ENCODE measurements at regions not wholly inside any gene's neighbourhood (a gene's known extent, or its start where the extent isn't known, plus 50 kb on each side); places are given as distances from the start of the nearest gene placed in this dataset.

- ChIA-PET CTCF (no interaction called here), POLR2A (interaction anchor here (1.5 kb wide), 1 partner anchor 19 kb away, joined by 3 read pairs; no protein-coding TSS in a partner anchor)
- no peaks in the 10 kb centered on the region for H3K9me3 Mint-ChIP-seq
- no peak for DNase-seq
- H3K4me3 Mint-ChIP-seq, result no peak overlapping the region
- H3K27me3 Mint-ChIP-seq, result peaks cover 15% of the 10 kb centered on the region
- intact Hi-C loops (cut with micrococcal nuclease), result no loop called here
- H3K4me1 Mint-ChIP-seq (ENCODE audit: low read depth), result no peaks in the 10 kb centered on the region
- no peaks in the 10 kb centered on the region for H3K36me3 Mint-ChIP-seq (ENCODE audit: low read depth)
- TF ChIP-seq CTCF (IDR thresholded peaks at IDR 0.05), result no peak
- no peak for ATAC-seq
- H3K27ac Mint-ChIP-seq, result no peak overlapping the region
These were observed 168.5 kb upstream of the GAS1 start for GRCh38 chr9:87115785-87116184.

- no peak for TF ChIP-seq CTCF (IDR thresholded peaks at IDR 0.05)
- CTCF ChIA-PET, result no interaction called here
- intact Hi-C loops (cut with micrococcal nuclease), result no loop called here
These were observed 169.2 kb upstream of the GAS1 start for GRCh38 chr9:87116492-87116891.

GRCh38 chr9:87118594-87118993 lies 171.3 kb upstream of the GAS1 start:
- peaks cover 6% of the 10 kb centered on the region for H3K4me1 Mint-ChIP-seq (ENCODE audit: low read depth)
- ChIA-PET CTCF (no interaction called here), POLR2A (no interaction called here)
- no peaks in the 10 kb centered on the region for H3K9me3 Mint-ChIP-seq
- H3K27ac Mint-ChIP-seq, result no peak overlapping the region
- H3K27me3 Mint-ChIP-seq, result peaks cover 19% of the 10 kb centered on the region
- no peaks in the 10 kb centered on the region for H3K36me3 Mint-ChIP-seq (ENCODE audit: low read depth)
- no peak for ATAC-seq
- DNase-seq, result no peak
- no peak overlapping the region for H3K4me3 Mint-ChIP-seq
- no peak for TF ChIP-seq CTCF (IDR thresholded peaks at IDR 0.05)
- intact Hi-C loops (cut with micrococcal nuclease), result no loop called here

More at GRCh38 chr9:87116492-87116891, 169.2 kb upstream of the GAS1 start:
- Mint-ChIP-seq H3K4me1 (ENCODE audit: low read depth) (no peaks in the 10 kb centered on the region), H3K4me3 (no peak overlapping the region), H3K9me3 (no peaks in the 10 kb centered on the region), H3K36me3 (ENCODE audit: low read depth) (no peaks in the 10 kb centered on the region), H3K27me3 (peaks cover 15% of the 10 kb centered on the region), H3K27ac (no peak overlapping the region)
- ATAC-seq (no peak), DNase-seq (no peak)
- POLR2A ChIA-PET, result interaction anchor here (1.5 kb wide), 1 partner anchor 20 kb away, joined by 3 read pairs; no protein-coding TSS in a partner anchor

GRCh38 chr9:87119328-87119881 lies 172.1 kb upstream of the GAS1 start:
- Mint-ChIP-seq H3K27me3 (peaks cover 19% of the 10 kb centered on the region), H3K9me3 (no peaks in the 10 kb centered on the region), H3K4me1 (ENCODE audit: low read depth) (peaks cover 6% of the 10 kb centered on the region), H3K36me3 (ENCODE audit: low read depth) (no peaks in the 10 kb centered on the region), H3K4me3 (no peak overlapping the region), H3K27ac (no peak overlapping the region)
- intact Hi-C loops (cut with micrococcal nuclease), result no loop called here
- ATAC-seq (no peak), DNase-seq (no peak)
- TF ChIP-seq CTCF (IDR thresholded peaks at IDR 0.05), result no peak
- POLR2A ChIA-PET, result no interaction called here
- CTCF ChIA-PET, result no interaction called here

- ChIA-PET CTCF (no interaction called here), POLR2A (no interaction called here)
- Mint-ChIP-seq H3K4me3 (no peak overlapping the region), H3K9me3 (no peaks in the 10 kb centered on the region), H3K36me3 (ENCODE audit: low read depth) (no peaks in the 10 kb centered on the region), H3K27me3 (peaks cover 21% of the 10 kb centered on the region), H3K27ac (no peak overlapping the region), H3K4me1 (ENCODE audit: low read depth) (peaks cover 6% of the 10 kb centered on the region)
- no peak for TF ChIP-seq CTCF (IDR thresholded peaks at IDR 0.05)
- intact Hi-C loops (cut with micrococcal nuclease), result no loop called here
- DNase-seq (no peak), ATAC-seq (no peak)
These were observed 173.3 kb upstream of the GAS1 start for GRCh38 chr9:87120610-87121009.

All from activated CD8-positive, alpha-beta T cell treated with anti-CD3 and anti-CD28 coated beads for 36 hours (primary cell).